Activated T-cell treated with anti-CD3 and anti-CD28 coated beads for 24 hours (primary cell): ENCODE measurements at regions not wholly inside any gene's neighbourhood (a gene's known extent, or its start where the extent isn't known, plus 50 kb on each side); places are given as distances from the start of the nearest gene placed in this dataset.
"Not testable (repeated sequence)": the region's sequence is repeated elsewhere in the genome, so short reads cannot be mapped to it uniquely, and the experiment has no call there.

Experiments used
- DNase-seq: peaks from one replicate; pipeline ENCODE4 v3.0.0-alpha.2; 2020; ENCODE audit warnings: low read depth

- no peak for DNase-seq
These were observed 193.2 kb downstream of the NDUFA10 start for GRCh38 chr2:239831861-239832489.

- DNase-seq = no peak
These were observed 194.0 kb downstream of the NDUFA10 start for GRCh38 chr2:239831001-239831731.

DNA sequence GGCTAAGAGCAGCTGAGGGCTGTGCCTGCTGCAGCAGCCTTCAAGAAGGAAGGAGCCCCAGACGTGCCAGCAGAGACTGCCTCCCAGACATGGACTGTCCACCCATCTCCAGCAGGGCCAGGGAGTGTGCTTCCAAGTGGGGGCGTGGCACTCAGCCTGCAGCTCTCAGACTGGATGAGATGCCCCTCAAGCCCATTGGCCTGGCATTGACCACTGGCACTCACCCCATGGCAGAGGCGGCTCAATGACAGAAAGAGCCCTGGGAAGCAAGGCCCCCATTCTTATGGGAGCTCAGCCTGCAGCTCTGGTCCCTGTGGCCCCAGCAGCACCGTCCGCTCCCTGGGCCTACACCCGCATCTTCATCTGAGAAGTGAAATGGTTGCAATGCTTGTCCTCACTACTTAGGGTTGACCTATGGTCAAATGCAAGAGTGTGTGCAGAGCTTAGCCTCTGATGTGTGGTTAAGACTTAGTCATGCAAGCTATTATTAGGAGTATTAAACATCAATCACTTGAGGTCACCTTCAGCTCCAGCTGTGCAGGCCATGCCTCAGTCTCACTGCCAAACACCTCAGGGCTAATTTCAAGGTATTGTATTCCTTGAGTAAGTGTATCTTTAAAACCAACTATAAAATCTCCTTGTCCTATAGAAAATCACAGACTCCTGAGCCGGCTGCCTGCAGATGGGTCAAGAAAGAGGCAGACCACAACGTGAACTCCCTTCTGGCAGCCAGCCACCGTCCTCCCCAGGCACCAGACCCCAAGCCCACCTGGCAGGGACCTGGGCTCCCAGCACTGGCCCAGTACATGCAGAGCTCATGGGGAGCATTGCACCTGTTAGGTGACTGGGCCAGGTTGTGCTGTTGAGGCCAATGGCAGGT lies 194.8 kb downstream of the NDUFA10 start:
- DNase-seq = no peak

DNA sequence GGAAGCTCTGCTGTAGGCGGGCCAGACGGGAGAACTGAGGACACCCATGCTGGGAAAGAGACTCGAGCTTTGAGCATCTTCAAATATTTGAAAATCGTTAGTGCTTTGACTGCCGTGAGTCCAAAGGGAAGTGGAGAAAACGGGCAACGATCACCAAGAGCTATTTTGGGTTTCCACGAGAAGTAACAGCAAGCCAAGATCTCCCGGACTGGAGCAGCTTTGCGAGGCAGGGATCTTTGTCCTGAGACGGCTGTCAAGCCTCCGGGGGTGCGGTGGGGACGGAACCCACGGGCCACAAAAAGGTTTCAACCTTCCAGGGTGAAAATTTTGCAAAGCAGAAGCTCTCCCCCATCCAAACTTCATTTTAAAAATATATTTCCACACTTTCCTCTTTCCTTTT lies 195.8 kb downstream of the NDUFA10 start:
- no peak for DNase-seq

GRCh38 chr2:239828973-239829275 lies 196.2 kb downstream of the NDUFA10 start:
- not testable (repeated sequence) for DNase-seq

DNA sequence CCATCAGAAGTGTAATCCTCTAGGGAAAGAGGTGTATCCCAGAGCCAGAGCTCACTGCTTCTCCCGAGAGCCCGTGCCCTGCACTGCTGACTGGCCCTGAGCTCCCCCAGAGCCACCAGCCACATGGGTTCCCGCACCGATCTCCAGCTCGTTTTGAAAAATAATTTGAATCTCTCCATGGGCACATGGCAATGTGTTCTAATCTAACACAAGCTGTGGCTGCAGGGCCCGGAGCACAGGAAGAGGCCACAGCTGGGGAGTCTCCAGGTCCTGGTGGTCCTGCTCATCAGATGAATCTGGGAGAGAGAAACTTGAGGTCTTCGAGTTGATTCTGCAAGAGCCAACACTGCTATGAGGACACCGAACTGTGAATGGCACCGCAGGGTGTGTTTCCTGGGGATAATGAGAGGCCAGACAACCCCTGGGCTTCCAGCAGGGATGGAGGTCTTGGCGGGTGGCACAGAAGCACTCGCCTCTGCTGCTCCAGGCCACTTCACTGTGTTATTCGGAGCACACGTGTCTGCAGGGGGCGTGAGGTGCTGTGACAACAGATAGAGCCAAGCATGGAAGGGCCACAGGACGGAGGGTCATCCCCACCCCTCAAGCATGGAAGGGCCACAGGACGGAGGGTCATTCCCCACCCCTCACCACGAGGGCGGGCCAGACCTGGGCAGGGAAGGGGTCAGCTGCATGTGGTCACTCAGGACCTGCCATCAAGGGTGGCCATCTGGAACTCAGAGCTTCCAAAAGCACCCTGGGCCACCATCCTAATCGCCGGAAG lies 196.8 kb downstream of the NDUFA10 start:
- no peak for DNase-seq

GRCh38 chr2:239827523-239827890 lies 197.6 kb downstream of the NDUFA10 start:
- no peak for DNase-seq

- no peak for DNase-seq
These were observed 198.2 kb downstream of the NDUFA10 start for GRCh38 chr2:239826786-239827522.

DNA sequence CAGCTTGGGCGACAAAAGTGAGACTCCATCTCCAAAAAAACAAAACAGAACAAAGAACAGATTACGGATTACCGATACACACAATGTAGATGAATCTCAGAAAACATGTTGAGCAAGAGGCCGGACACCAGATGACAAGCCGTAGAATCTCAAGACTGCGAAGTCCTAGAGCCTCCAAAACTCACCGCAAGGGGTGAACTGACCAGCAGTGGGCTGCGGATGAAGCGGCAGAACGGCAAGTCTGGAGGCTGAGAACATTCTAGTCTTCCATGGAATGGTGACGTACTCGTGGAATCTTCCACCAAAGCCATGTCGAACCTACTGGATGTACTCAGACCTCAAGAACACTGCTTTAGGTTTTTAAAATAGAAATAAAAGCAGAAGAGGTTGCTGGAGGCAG lies 198.8 kb downstream of the NDUFA10 start:
- no peak for DNase-seq

DNA sequence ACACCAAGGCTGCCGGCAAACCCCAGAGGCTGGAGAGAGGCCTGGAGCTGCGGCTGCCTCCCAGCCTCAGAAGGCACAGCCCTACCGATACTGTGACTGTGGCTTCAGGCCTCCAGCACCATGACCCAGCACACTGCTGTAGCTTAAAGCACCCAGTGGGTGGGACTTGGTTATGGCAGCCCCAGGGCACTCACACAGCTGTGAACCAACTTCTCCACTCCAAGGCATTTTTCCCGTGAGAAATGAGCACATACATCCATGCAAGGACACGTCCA lies 199.5 kb downstream of the NDUFA10 start:
- no peak for DNase-seq

GRCh38 chr2:239824866-239825704 lies 200.1 kb downstream of the NDUFA10 start:
- DNase-seq = no peak

- no peak for DNase-seq
These were observed 201.0 kb downstream of the NDUFA10 start for GRCh38 chr2:239824046-239824694.

- DNase-seq = peak; percentile 8
These were observed 202.9 kb downstream of the NDUFA10 start for GRCh38 chr2:239822146-239822831.

- no peak for DNase-seq
These were observed 203.5 kb downstream of the NDUFA10 start for GRCh38 chr2:239821694-239822075.

GRCh38 chr2:239820836-239821693 lies 204.1 kb downstream of the NDUFA10 start:
- no peak for DNase-seq

DNA sequence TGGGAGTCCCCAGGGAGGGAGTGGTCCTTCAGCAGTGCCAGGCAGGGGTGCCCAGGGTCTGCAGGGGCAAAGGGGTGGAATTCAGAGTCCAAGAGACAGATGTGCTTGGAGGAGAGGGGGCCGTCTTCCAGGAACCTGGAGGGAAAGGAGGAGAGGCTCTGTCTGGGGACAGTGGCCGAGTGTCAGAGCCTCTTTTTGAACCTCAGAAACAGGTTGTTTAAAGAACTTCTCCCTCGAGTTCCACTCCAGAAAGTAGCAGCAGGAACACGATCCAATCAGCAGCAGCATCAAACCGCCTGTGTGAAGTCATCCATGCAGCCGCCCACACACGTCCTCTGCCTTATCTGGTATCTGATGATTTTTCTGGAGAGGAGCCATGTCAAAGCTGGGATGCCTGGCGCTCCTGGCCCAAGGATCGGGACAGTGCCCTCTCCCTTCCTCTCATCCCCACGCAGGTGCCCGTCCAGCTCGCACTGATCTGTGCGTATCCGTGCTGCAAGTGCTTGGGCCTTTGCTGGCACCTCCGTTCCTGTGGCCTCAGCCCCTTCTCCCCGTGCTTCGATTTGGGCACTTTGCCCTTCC lies 205.1 kb downstream of the NDUFA10 start:
- DNase-seq = no peak

- no peak for DNase-seq
These were observed 205.8 kb downstream of the NDUFA10 start for GRCh38 chr2:239819091-239819973.
